Ishikawa (cell line): ENCODE measurements at regions not wholly inside any gene's neighbourhood (a gene's known extent, or its start where the extent isn't known, plus 50 kb on each side); places are given as distances from the start of the nearest gene placed in this dataset.

Source experiments
- CEBPB ChIP-seq: IDR thresholded peaks from 2 replicates; pipeline ENCODE4 v1.6.1; 2012
- CREB1 ChIP-seq: IDR thresholded peaks from 2 replicates; pipeline ENCODE4 v1.6.1; 2012; ENCODE audit warnings: low read depth
- EGR1 ChIP-seq: IDR thresholded peaks from 2 replicates; pipeline ENCODE4 v1.6.1; 2012
- EP300 ChIP-seq: IDR thresholded peaks from 2 replicates; pipeline ENCODE4 v1.6.1; 2012; ENCODE audit warnings: borderline replicate concordance
- FOXM1 ChIP-seq: IDR thresholded peaks from 2 replicates; pipeline ENCODE4 v1.6.1; 2012; ENCODE audit warnings: low read depth, borderline replicate concordance
- MAX ChIP-seq: IDR thresholded peaks from 2 replicates; pipeline ENCODE4 v1.6.1; 2012
- NFIC ChIP-seq: IDR thresholded peaks from 2 replicates; pipeline ENCODE4 v1.6.1; 2012
- RAD21 ChIP-seq: IDR thresholded peaks from 2 replicates; pipeline ENCODE4 v1.6.1; 2012; ENCODE audit warnings: low read depth
- REST ChIP-seq: IDR thresholded peaks from 2 replicates; pipeline ENCODE4 v1.6.1; 2012; ENCODE audit warnings: low read depth, mild to moderate bottlenecking
- TAF1 ChIP-seq: IDR thresholded peaks from 2 replicates; pipeline ENCODE4 v1.6.1; 2012; ENCODE audit warnings: low read depth, mild to moderate bottlenecking
- YY1 ChIP-seq: IDR thresholded peaks from 2 replicates; pipeline ENCODE4 v1.6.1; 2012; ENCODE audit warnings: low read depth
- TF ChIP-seq, protein P1 (sequence below): IDR thresholded peaks from 2 replicates; pipeline ENCODE4 v1.6.1; 2012

DNA sequence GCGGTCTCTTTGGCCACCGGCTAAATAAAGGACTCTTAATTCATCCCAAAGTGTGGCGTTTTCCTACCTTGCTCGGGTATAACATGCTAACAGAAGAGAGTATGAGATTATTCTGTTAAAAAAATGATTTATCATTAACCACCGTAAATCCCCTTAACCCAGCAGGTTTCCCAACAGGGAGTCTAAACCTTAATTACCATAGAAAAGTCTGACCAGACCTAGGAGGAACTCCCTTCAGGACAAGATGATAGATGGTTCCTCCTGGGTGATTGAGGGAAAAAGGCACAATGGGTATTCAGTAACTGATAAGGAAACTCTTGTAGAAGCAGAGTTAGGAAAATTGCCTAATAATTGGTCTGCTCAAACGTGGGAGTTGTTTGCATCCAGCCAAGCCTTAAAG is 193.7 kb downstream of the ZNF737 start:
- TF ChIP-seq EGR1 = no peak
- TF ChIP-seq RAD21 = no peak
- no peak for TF ChIP-seq MAX
- no peak for TF ChIP-seq REST
- TF ChIP-seq TAF1 = no peak
- TF ChIP-seq EP300 = no peak
- TF ChIP-seq FOXM1 = no peak
- no peak for TF ChIP-seq CREB1
- no peak for TF ChIP-seq YY1
- TF ChIP-seq NFIC = no peak
- TF ChIP-seq, protein P1, sequence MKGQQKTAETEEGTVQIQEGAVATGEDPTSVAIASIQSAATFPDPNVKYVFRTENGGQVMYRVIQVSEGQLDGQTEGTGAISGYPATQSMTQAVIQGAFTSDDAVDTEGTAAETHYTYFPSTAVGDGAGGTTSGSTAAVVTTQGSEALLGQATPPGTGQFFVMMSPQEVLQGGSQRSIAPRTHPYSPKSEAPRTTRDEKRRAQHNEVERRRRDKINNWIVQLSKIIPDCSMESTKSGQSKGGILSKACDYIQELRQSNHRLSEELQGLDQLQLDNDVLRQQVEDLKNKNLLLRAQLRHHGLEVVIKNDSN = no peak
- no peak for TF ChIP-seq CEBPB
